WTC11 (cell line): ENCODE measurements at regions not wholly inside any gene's neighbourhood (a gene's known extent, or its start where the extent isn't known, plus 50 kb on each side); places are given as distances from the start of the nearest gene placed in this dataset.

Source experiments
- CTCF ChIP-seq: fragments of 200-600 bp; IDR thresholded peaks from 2 replicates; pipeline ENCODE4 v1.8.0; 2022; ENCODE audit warnings: antibody characterized with exemption
- E2F5 ChIP-seq: sonication (generic); formaldehyde crosslinking; IDR thresholded peaks from 2 replicates; pipeline ENCODE4 v1.8.1; 2022; ENCODE audit warnings: mild to moderate bottlenecking, moderate library complexity, missing genetic modification reagents
- ETV6 ChIP-seq: sonication (generic); formaldehyde crosslinking; IDR thresholded peaks from 2 replicates; pipeline ENCODE4 v1.8.1; 2022; ENCODE audit warnings: mild to moderate bottlenecking, missing genetic modification reagents
- ZMAT4 ChIP-seq: fragments of 250-450 bp; sonication (Bioruptor Pico); IDR thresholded peaks from 2 replicates; pipeline ENCODE4 v1.9.0; 2021; ENCODE audit warnings: mild to moderate bottlenecking

- TF ChIP-seq ZMAT4 (CRISPR knock-in tag) (no peak), ETV6 (no peak), CTCF (no peak), E2F5 (CRISPR knock-in tag) (no peak)
These were observed 449.3 kb upstream of the CITED2 start for GRCh38 chr6:139823808-139824126.
